WTC11 (cell line): ENCODE measurements at regions not wholly inside any gene's neighbourhood (a gene's known extent, or its start where the extent isn't known, plus 50 kb on each side); places are given as distances from the start of the nearest gene placed in this dataset.

ENCODE experiments used
- ATAC-seq: fragments of 200-7000 bp; cut with Tn5 transposase; 2 replicates; pipeline ENCODE4 v1.10.0; 2021; ENCODE audit warnings: mild to moderate bottlenecking, moderate library complexity
- CTCF ChIA-PET: fragments of 300-600 bp; sonication (Branson Sonifier 250); formaldehyde crosslinking; loops from one replicate; lab custom pipeline; 2021; ENCODE audit warnings: antibody characterized with exemption; lab: Charles Lee
- POLR2A ChIA-PET: fragments of 350-600 bp; sonication (Branson Sonifier 250); formaldehyde crosslinking; loops from one replicate; lab custom pipeline; 2021; ENCODE audit warnings: antibody characterized with exemption; lab: Charles Lee
- DNase-seq: peaks from one replicate; pipeline ENCODE4 v3.0.0; 2021; ENCODE audit warnings: low spot score
- H3K27ac Mint-ChIP-seq: 2 replicates; pipeline ENCODE4 v1.8.0; 2021; ENCODE audit warnings: mixed read lengths
- H3K27me3 Mint-ChIP-seq: 2 replicates; pipeline ENCODE4 v1.8.0; 2021; ENCODE audit warnings: low read depth, mild to moderate bottlenecking, moderate library complexity, mixed read lengths
- H3K36me3 Mint-ChIP-seq: 2 replicates; pipeline ENCODE4 v1.8.0; 2021; ENCODE audit warnings: mixed read lengths
- H3K4me1 Mint-ChIP-seq: 2 replicates; pipeline ENCODE4 v1.8.0; 2022; ENCODE audit warnings: mixed read lengths
- H3K4me3 Mint-ChIP-seq: 2 replicates; pipeline ENCODE4 v1.8.0; 2021; ENCODE audit warnings: mild to moderate bottlenecking, moderate library complexity, mixed read lengths
- H3K9me3 Mint-ChIP-seq: 2 replicates; pipeline ENCODE4 v1.8.0; 2021; ENCODE audit warnings: mixed read lengths
- AR ChIP-seq: fragments of 250-450 bp; sonication (Bioruptor Pico); IDR thresholded peaks from 2 replicates; pipeline ENCODE4 v1.9.0; 2021; ENCODE audit warnings: mild to moderate bottlenecking
- ATF1 ChIP-seq: sonication (generic); formaldehyde crosslinking; IDR thresholded peaks from 2 replicates; pipeline ENCODE4 v1.8.1; 2023; ENCODE audit warnings: mild to moderate bottlenecking, moderate library complexity, missing genetic modification reagents
- ATF3 ChIP-seq: sonication (generic); formaldehyde crosslinking; conservative IDR thresholded peaks from 2 replicates; pipeline ENCODE4 v1.8.1; 2022; ENCODE audit warnings: mild to moderate bottlenecking, missing genetic modification reagents
- CREB1 ChIP-seq: sonication (generic); formaldehyde crosslinking; IDR thresholded peaks from 2 replicates; pipeline ENCODE4 v1.8.0; 2023; ENCODE audit warnings: mild to moderate bottlenecking, missing genetic modification reagents
- CTCF ChIP-seq: fragments of 200-600 bp; IDR thresholded peaks from 2 replicates; pipeline ENCODE4 v1.8.0; 2022; ENCODE audit warnings: antibody characterized with exemption
- EMX1 ChIP-seq: fragments of 250-450 bp; sonication (Bioruptor Pico); IDR thresholded peaks from 2 replicates; pipeline ENCODE4 v1.8.0; 2021; ENCODE audit warnings: mild to moderate bottlenecking
- FOXJ3 ChIP-seq: sonication (generic); formaldehyde crosslinking; IDR thresholded peaks from 2 replicates; pipeline ENCODE4 v1.9.0; 2021; ENCODE audit warnings: missing genetic modification reagents, mild to moderate bottlenecking, borderline replicate concordance
- FOXK1 ChIP-seq: sonication (generic); formaldehyde crosslinking; IDR thresholded peaks from 2 replicates; pipeline ENCODE4 v1.8.0; 2022; ENCODE audit warnings: mild to moderate bottlenecking, moderate library complexity, missing genetic modification reagents
- JAZF1 ChIP-seq: fragments of 250-450 bp; sonication (Bioruptor Pico); IDR thresholded peaks from 2 replicates; pipeline ENCODE4 v1.9.0; 2021; ENCODE audit warnings: moderate library complexity, mild to moderate bottlenecking, inconsistent platforms
- JUN ChIP-seq: sonication (generic); formaldehyde crosslinking; IDR thresholded peaks from 2 replicates; pipeline ENCODE4 v1.8.0; 2023; ENCODE audit warnings: mild to moderate bottlenecking, missing genetic modification reagents
- MYBL2 ChIP-seq: sonication (generic); formaldehyde crosslinking; IDR thresholded peaks from 2 replicates; pipeline ENCODE4 v1.8.1; 2023; ENCODE audit warnings: mild to moderate bottlenecking, moderate library complexity, missing genetic modification reagents
- PRRX2 ChIP-seq: fragments of 250-450 bp; sonication (Bioruptor Pico); IDR thresholded peaks from 2 replicates; pipeline ENCODE4 v1.8.0; 2021; ENCODE audit warnings: mild to moderate bottlenecking
- RELA ChIP-seq: sonication (generic); formaldehyde crosslinking; IDR thresholded peaks from 2 replicates; pipeline ENCODE4 v1.8.1; 2022; ENCODE audit warnings: missing genetic modification reagents, mild to moderate bottlenecking, borderline replicate concordance
- RORB ChIP-seq: fragments of 250-450 bp; sonication (Bioruptor Pico); IDR thresholded peaks from 2 replicates; pipeline ENCODE4 v1.9.0; 2021; ENCODE audit warnings: mild to moderate bottlenecking
- TP53 ChIP-seq: sonication (generic); formaldehyde crosslinking; IDR thresholded peaks from 2 replicates; pipeline ENCODE4 v1.8.1; 2023; ENCODE audit warnings: mild to moderate bottlenecking, missing genetic modification reagents
- ZNF219 ChIP-seq: sonication (generic); formaldehyde crosslinking; IDR thresholded peaks from 2 replicates; pipeline ENCODE4 v1.8.0; 2023; ENCODE audit warnings: missing genetic modification reagents, mild to moderate bottlenecking, borderline replicate concordance
- ZNF416 ChIP-seq: fragments of 250-450 bp; sonication (Bioruptor Pico); IDR thresholded peaks from 2 replicates; pipeline ENCODE4 v1.9.0; 2021; ENCODE audit warnings: mild to moderate bottlenecking, inconsistent platforms
- TF ChIP-seq, protein P1 (sequence below): sonication (generic); formaldehyde crosslinking; IDR thresholded peaks from 2 replicates; pipeline ENCODE4 v1.8.1; 2023; ENCODE audit warnings: mild to moderate bottlenecking, missing genetic modification reagents, moderate library complexity
- TF ChIP-seq, protein P2 (sequence below): sonication (generic); formaldehyde crosslinking; IDR thresholded peaks from 2 replicates; pipeline ENCODE4 v1.8.1; 2023; ENCODE audit warnings: mild to moderate bottlenecking, missing genetic modification reagents
- TF ChIP-seq, protein P3 (sequence below): sonication (generic); formaldehyde crosslinking; IDR thresholded peaks from 2 replicates; pipeline ENCODE4 v1.8.0; 2022; ENCODE audit warnings: missing genetic modification reagents
- TF ChIP-seq, protein P4 (sequence below): sonication (generic); formaldehyde crosslinking; IDR thresholded peaks from 2 replicates; pipeline ENCODE4 v1.8.0; 2022; ENCODE audit warnings: mild to moderate bottlenecking, missing genetic modification reagents
- TF ChIP-seq, protein P5 (sequence below): sonication (generic); formaldehyde crosslinking; IDR thresholded peaks from 2 replicates; pipeline ENCODE4 v1.8.1; 2022; ENCODE audit warnings: low read depth, mild to moderate bottlenecking, moderate library complexity, missing genetic modification reagents, borderline replicate concordance

GRCh38 chr10:62694537-62695126 lies 109.9 kb upstream of the ADO start (continued):
- TF ChIP-seq FOXK1 (CRISPR knock-in tag) (no peak), RELA (CRISPR knock-in tag) (no peak), ZNF219 (CRISPR knock-in tag) (no peak), FOXJ3 (no peak), CREB1 (CRISPR knock-in tag) (no peak), ATF3 (CRISPR knock-in tag) (no peak), JAZF1 (CRISPR knock-in tag) (no peak), RORB (no peak), PRRX2 (CRISPR knock-in tag) (no peak), EMX1 (CRISPR knock-in tag) (no peak), JUN (no peak), ATF1 (CRISPR knock-in tag) (no peak)
- TF ChIP-seq, protein P1, sequence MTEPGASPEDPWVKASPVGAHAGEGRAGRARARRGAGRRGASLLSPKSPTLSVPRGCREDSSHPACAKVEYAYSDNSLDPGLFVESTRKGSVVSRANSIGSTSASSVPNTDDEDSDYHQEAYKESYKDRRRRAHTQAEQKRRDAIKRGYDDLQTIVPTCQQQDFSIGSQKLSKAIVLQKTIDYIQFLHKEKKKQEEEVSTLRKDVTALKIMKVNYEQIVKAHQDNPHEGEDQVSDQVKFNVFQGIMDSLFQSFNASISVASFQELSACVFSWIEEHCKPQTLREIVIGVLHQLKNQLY (CRISPR knock-in tag), result no peak
- TF ChIP-seq, protein P2, sequence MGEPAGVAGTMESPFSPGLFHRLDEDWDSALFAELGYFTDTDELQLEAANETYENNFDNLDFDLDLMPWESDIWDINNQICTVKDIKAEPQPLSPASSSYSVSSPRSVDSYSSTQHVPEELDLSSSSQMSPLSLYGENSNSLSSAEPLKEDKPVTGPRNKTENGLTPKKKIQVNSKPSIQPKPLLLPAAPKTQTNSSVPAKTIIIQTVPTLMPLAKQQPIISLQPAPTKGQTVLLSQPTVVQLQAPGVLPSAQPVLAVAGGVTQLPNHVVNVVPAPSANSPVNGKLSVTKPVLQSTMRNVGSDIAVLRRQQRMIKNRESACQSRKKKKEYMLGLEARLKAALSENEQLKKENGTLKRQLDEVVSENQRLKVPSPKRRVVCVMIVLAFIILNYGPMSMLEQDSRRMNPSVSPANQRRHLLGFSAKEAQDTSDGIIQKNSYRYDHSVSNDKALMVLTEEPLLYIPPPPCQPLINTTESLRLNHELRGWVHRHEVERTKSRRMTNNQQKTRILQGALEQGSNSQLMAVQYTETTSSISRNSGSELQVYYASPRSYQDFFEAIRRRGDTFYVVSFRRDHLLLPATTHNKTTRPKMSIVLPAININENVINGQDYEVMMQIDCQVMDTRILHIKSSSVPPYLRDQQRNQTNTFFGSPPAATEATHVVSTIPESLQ (CRISPR knock-in tag), result no peak

GRCh38 chr10:62696798-62697197 lies 107.7 kb upstream of the ADO start:
- H3K27me3 Mint-ChIP-seq, result no peaks in the 10 kb centered on the region
- H3K4me1 Mint-ChIP-seq, result peaks cover 18% of the 10 kb centered on the region
- POLR2A ChIA-PET, result no interaction called here
- TF ChIP-seq, protein P3, sequence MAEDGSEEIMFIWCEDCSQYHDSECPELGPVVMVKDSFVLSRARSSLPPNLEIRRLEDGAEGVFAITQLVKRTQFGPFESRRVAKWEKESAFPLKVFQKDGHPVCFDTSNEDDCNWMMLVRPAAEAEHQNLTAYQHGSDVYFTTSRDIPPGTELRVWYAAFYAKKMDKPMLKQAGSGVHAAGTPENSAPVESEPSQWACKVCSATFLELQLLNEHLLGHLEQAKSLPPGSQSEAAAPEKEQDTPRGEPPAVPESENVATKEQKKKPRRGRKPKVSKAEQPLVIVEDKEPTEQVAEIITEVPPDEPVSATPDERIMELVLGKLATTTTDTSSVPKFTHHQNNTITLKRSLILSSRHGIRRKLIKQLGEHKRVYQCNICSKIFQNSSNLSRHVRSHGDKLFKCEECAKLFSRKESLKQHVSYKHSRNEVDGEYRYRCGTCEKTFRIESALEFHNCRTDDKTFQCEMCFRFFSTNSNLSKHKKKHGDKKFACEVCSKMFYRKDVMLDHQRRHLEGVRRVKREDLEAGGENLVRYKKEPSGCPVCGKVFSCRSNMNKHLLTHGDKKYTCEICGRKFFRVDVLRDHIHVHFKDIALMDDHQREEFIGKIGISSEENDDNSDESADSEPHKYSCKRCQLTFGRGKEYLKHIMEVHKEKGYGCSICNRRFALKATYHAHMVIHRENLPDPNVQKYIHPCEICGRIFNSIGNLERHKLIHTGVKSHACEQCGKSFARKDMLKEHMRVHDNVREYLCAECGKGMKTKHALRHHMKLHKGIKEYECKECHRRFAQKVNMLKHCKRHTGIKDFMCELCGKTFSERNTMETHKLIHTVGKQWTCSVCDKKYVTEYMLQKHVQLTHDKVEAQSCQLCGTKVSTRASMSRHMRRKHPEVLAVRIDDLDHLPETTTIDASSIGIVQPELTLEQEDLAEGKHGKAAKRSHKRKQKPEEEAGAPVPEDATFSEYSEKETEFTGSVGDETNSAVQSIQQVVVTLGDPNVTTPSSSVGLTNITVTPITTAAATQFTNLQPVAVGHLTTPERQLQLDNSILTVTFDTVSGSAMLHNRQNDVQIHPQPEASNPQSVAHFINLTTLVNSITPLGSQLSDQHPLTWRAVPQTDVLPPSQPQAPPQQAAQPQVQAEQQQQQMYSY (CRISPR knock-in tag), result no peak
- no peak for TF ChIP-seq PRRX2 (CRISPR knock-in tag)
- no peak for TF ChIP-seq EMX1 (CRISPR knock-in tag)
- TF ChIP-seq, protein P4, sequence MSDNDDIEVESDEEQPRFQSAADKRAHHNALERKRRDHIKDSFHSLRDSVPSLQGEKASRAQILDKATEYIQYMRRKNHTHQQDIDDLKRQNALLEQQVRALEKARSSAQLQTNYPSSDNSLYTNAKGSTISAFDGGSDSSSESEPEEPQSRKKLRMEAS, result no peak
- TF ChIP-seq CTCF, result no peak
- no peak for TF ChIP-seq ZNF416
- TF ChIP-seq JUN, result no peak
- TF ChIP-seq, protein P5, sequence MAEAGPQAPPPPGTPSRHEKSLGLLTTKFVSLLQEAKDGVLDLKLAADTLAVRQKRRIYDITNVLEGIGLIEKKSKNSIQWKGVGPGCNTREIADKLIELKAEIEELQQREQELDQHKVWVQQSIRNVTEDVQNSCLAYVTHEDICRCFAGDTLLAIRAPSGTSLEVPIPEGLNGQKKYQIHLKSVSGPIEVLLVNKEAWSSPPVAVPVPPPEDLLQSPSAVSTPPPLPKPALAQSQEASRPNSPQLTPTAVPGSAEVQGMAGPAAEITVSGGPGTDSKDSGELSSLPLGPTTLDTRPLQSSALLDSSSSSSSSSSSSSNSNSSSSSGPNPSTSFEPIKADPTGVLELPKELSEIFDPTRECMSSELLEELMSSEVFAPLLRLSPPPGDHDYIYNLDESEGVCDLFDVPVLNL (CRISPR knock-in tag), result no peak
- no peak for TF ChIP-seq JAZF1 (CRISPR knock-in tag)
- TF ChIP-seq MYBL2, result no peak
- TF ChIP-seq TP53, result no peak
- TF ChIP-seq AR (CRISPR knock-in tag), result no peak

More at GRCh38 chr10:62696798-62697197, 107.7 kb upstream of the ADO start:
- Mint-ChIP-seq H3K36me3 (peaks cover 14% of the 10 kb centered on the region), H3K9me3 (peaks cover 36% of the 10 kb centered on the region), H3K4me3 (no peak overlapping the region), H3K27ac (no peak overlapping the region)
- ATAC-seq, result no peak
- no peak for DNase-seq
- CTCF ChIA-PET, result no interaction called here
